ENCODE measurements at regions not wholly inside any gene's neighbourhood (a gene's known extent, or its start where the extent isn't known, plus 50 kb on each side); places are given as distances from the start of the nearest gene placed in this dataset.
"Not testable (repeated sequence)": the region's sequence is repeated elsewhere in the genome, so short reads cannot be mapped to it uniquely, and the experiment has no call there.

GRCh38 chr2:64918220-64918886 lies 70.8 kb upstream of the SLC1A4 start:
- no peak for DNase-seq (ENCODE audit: low read depth)

GRCh38 chr2:64919261-64919660 lies 69.9 kb upstream of the SLC1A4 start:
- DNase-seq (ENCODE audit: low read depth) = no peak

GRCh38 chr2:64922482-64923384 lies 66.5 kb upstream of the SLC1A4 start:
- no peak for DNase-seq (ENCODE audit: low read depth)

- DNase-seq (ENCODE audit: low read depth) = no peak
Measured at GRCh38 chr2:64923385-64923710, 65.9 kb upstream of the SLC1A4 start.

- no peak for DNase-seq (ENCODE audit: low read depth)
Measured at GRCh38 chr2:64924170-64924934, 64.8 kb upstream of the SLC1A4 start.

- not testable (repeated sequence) for DNase-seq (ENCODE audit: low read depth)
Measured at GRCh38 chr2:64925930-64926722, 63.1 kb upstream of the SLC1A4 start.

GRCh38 chr2:64928813-64929212 lies 60.4 kb upstream of the SLC1A4 start:
- DNase-seq (ENCODE audit: low read depth) = no peak

- no peak for DNase-seq (ENCODE audit: low read depth)
Measured at GRCh38 chr2:64929333-64929732, 59.9 kb upstream of the SLC1A4 start.

GRCh38 chr2:64930258-64930671 lies 58.9 kb upstream of the SLC1A4 start:
- DNase-seq (ENCODE audit: low read depth) = no peak

GRCh38 chr2:64931246-64932115 lies 57.7 kb upstream of the SLC1A4 start:
- no peak for DNase-seq (ENCODE audit: low read depth)

- no peak for DNase-seq (ENCODE audit: low read depth)
Measured at GRCh38 chr2:64932116-64932370, 57.2 kb upstream of the SLC1A4 start.

- no peak for DNase-seq (ENCODE audit: low read depth)
Measured at GRCh38 chr2:64932371-64933216, 56.6 kb upstream of the SLC1A4 start.

GRCh38 chr2:64934530-64934929 lies 54.7 kb upstream of the SLC1A4 start:
- DNase-seq (ENCODE audit: low read depth) = no peak

- DNase-seq (ENCODE audit: low read depth) = no peak
Measured at GRCh38 chr2:64936809-64937208, 52.4 kb upstream of the SLC1A4 start.

- DNase-seq (ENCODE audit: low read depth) = not testable (repeated sequence)
Measured at GRCh38 chr2:64937314-64937686, 51.9 kb upstream of the SLC1A4 start.

GRCh38 chr2:64937687-64938491 lies 51.3 kb upstream of the SLC1A4 start:
- DNase-seq (ENCODE audit: low read depth) = no peak

GRCh38 chr2:64938607-64939285 lies 50.5 kb upstream of the SLC1A4 start:
- no peak for DNase-seq (ENCODE audit: low read depth)

- DNase-seq (ENCODE audit: low read depth) = no peak
Measured at GRCh38 chr2:64939332-64939917, 49.8 kb upstream of the SLC1A4 start.

Measured in stimulated activated CD8-positive, alpha-beta memory T cell treated with anti-CD3 and anti-CD28 coated beads, Interleukin-15, amount 100 ng/mL, for 1 hour (primary cell).